ENCODE measurements at regions not wholly inside any gene's neighbourhood (a gene's known extent, or its start where the extent isn't known, plus 50 kb on each side); places are given as distances from the start of the nearest gene placed in this dataset.

DNA sequence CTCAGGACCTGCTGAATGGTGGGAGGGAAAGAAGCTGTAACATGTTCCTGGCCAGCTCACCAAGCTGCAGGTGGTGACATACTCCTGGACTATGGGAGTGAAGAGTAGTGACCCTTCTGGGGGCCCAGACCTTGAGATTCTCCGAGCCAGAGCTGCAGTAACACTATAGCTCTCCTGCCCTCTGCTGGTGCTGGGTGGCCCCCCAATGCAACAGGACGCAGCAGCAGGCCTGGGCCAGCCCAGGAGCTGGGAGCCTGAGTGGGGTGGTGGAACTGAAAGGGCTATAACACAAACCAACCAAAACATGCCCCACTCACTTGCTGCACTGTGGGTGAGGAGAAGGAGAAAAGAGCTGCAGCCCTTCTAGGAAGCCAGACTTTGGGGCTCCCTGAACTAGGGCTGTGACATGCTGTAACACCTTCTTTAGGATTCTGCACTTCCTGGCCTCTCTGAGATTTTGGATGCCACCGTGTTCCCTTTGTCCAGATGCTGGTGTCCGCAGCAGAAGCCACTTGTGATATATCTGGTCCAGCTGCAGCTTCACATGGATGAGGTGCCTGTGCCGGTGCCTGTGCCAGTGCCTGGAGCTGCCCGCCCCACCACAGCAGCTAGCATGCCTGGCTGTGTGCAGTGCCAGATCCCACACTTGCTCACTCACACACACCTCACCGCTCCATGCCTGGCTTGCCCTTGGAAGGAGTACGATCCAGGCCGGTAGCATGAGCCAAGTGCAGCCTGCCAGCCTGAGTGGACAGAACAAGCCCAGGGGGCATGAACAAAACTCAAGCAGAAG lies 636.8 kb upstream of the KCNMB2 start:
- no peak for ATAC-seq (ENCODE audit: poor library complexity)
- Histone ChIP-seq H3K27ac (ENCODE audit: low read depth in 1 of 2, low read length in 2 of 2) (no peak overlapping the region), H3K4me3 (ENCODE audit: low read length) (no peak overlapping the region), H3K27me3 (ENCODE audit: control insufficient read depth in 1 of 2, insufficient read depth in 2 of 2, low read length in 2 of 2) (no peaks in the 10 kb centered on the region), H3K9me3 (ENCODE audit: control insufficient read depth in 1 of 2, insufficient read depth in 1 of 2, low read length in 2 of 2) (peaks cover 10 to 26% of the 10 kb centered on the region in 2 experiments), H3K36me3 (ENCODE audit: insufficient read depth, low read length) (no peaks in the 10 kb centered on the region), H3K4me1 (ENCODE audit: insufficient read depth, low read length) (no peaks in the 10 kb centered on the region)
- TF ChIP-seq, protein P1, sequence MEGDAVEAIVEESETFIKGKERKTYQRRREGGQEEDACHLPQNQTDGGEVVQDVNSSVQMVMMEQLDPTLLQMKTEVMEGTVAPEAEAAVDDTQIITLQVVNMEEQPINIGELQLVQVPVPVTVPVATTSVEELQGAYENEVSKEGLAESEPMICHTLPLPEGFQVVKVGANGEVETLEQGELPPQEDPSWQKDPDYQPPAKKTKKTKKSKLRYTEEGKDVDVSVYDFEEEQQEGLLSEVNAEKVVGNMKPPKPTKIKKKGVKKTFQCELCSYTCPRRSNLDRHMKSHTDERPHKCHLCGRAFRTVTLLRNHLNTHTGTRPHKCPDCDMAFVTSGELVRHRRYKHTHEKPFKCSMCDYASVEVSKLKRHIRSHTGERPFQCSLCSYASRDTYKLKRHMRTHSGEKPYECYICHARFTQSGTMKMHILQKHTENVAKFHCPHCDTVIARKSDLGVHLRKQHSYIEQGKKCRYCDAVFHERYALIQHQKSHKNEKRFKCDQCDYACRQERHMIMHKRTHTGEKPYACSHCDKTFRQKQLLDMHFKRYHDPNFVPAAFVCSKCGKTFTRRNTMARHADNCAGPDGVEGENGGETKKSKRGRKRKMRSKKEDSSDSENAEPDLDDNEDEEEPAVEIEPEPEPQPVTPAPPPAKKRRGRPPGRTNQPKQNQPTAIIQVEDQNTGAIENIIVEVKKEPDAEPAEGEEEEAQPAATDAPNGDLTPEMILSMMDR (IDR thresholded peaks at IDR 0.05), result no peak
- POLR2A ChIA-PET, result no interaction called here
- no peak overlapping the region for H3K4me3 Mint-ChIP-seq
- DNase-seq, result no peak
- peaks cover 7% of the 10 kb centered on the region for H3K9me3 Mint-ChIP-seq
- H3K36me3 Mint-ChIP-seq (ENCODE audit: low read depth), result peaks cover 12% of the 10 kb centered on the region
- no peak overlapping the region for H3K27ac Mint-ChIP-seq
- no peaks in the 10 kb centered on the region for H3K27me3 Mint-ChIP-seq
- H3K4me1 Mint-ChIP-seq (ENCODE audit: low read depth), result no peaks in the 10 kb centered on the region
- CTCF ChIA-PET, result no interaction called here
- intact Hi-C loops (cut with DNase I, micrococcal nuclease), result no loop called here

DNA sequence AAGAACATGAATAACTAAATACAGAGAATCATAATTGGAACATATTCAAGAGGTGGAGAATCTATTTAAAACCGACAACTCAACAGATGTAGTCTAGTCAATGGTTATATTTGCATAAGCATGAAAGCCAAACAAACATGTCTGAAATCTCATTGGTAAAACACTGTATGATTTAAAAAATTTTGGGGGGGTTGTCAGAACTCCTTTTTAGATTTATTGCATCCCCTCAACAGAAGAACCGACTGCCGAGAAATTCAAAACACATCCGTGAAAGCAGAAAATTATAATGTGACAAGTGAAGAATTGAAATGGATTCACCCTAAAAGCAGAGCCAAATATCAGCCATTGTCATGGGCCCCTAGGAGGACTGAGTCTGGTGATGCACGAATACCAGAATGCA lies 633.4 kb upstream of the KCNMB2 start:
- H3K9me3 ChIP-seq (ENCODE audit: control insufficient read depth in 1 of 2, insufficient read depth in 1 of 2, low read length in 2 of 2), result peaks cover 10 to 26% of the 10 kb centered on the region in 2 experiments
- ChIA-PET POLR2A (no interaction called here), CTCF (no interaction called here)
- H3K9me3 Mint-ChIP-seq, result peaks cover 4% of the 10 kb centered on the region
- TF ChIP-seq, protein P1 (IDR thresholded peaks at IDR 0.05), result no peak
- H3K27me3 Mint-ChIP-seq, result no peaks in the 10 kb centered on the region
- H3K27me3 ChIP-seq (ENCODE audit: control insufficient read depth in 1 of 2, insufficient read depth in 2 of 2, low read length in 2 of 2), result no peaks in the 10 kb centered on the region
- H3K4me3 ChIP-seq (ENCODE audit: low read length), result no peak overlapping the region
- no peak overlapping the region for H3K27ac ChIP-seq (ENCODE audit: low read depth in 1 of 2, low read length in 2 of 2)
- no peaks in the 10 kb centered on the region for H3K4me1 ChIP-seq (ENCODE audit: insufficient read depth, low read length)
- no peak for ATAC-seq (ENCODE audit: poor library complexity)
- no peaks in the 10 kb centered on the region for H3K4me1 Mint-ChIP-seq (ENCODE audit: low read depth)
- no peak for DNase-seq
- H3K36me3 ChIP-seq (ENCODE audit: insufficient read depth, low read length), result no peaks in the 10 kb centered on the region
- intact Hi-C loops (cut with DNase I, micrococcal nuclease), result no loop called here
- H3K27ac Mint-ChIP-seq, result no peak overlapping the region
- peaks cover 6% of the 10 kb centered on the region for H3K36me3 Mint-ChIP-seq (ENCODE audit: low read depth)
- no peak overlapping the region for H3K4me3 Mint-ChIP-seq

DNA sequence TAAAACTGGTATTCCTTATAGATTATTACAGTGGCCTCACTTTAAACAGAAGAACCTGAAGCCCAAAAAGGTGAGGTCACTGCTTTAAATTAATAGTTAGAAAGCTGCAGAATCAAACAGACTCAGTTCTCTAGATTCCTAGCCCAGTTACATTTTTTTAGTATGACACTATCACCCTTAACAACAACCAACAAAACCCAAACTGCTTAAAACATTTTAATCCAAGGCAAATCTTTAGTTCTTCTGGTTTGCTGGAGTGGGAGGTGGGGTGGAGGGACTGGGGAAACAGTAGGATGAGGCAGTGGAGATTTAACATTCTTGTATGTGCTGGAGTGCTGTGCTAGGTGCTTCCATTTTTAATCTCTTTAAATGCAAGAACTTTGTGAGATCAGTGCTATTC lies 631.6 kb upstream of the KCNMB2 start:
- Mint-ChIP-seq H3K27me3 (no peaks in the 10 kb centered on the region), H3K4me1 (ENCODE audit: low read depth) (no peaks in the 10 kb centered on the region), H3K27ac (no peak overlapping the region), H3K36me3 (ENCODE audit: low read depth) (peaks cover 5% of the 10 kb centered on the region), H3K9me3 (peaks cover 5% of the 10 kb centered on the region), H3K4me3 (no peak overlapping the region)
- Histone ChIP-seq H3K4me3 (ENCODE audit: low read length) (no peak overlapping the region), H3K27me3 (ENCODE audit: control insufficient read depth in 1 of 2, insufficient read depth in 2 of 2, low read length in 2 of 2) (no peaks in the 10 kb centered on the region), H3K36me3 (ENCODE audit: insufficient read depth, low read length) (no peaks in the 10 kb centered on the region), H3K4me1 (ENCODE audit: insufficient read depth, low read length) (no peaks in the 10 kb centered on the region), H3K27ac (ENCODE audit: low read depth in 1 of 2, low read length in 2 of 2) (no peak overlapping the region), H3K9me3 (ENCODE audit: control insufficient read depth in 1 of 2, insufficient read depth in 1 of 2, low read length in 2 of 2) (peaks cover 9% of the 10 kb centered on the region in 2 experiments)
- intact Hi-C loops (cut with DNase I, micrococcal nuclease), result no loop called here
- CTCF ChIA-PET, result no interaction called here
- POLR2A ChIA-PET, result no interaction called here
- TF ChIP-seq, protein P1 (IDR thresholded peaks at IDR 0.05), result no peak
- DNase-seq (no peak), ATAC-seq (ENCODE audit: poor library complexity) (no peak)
